Brain microvascular endothelial cell (primary cell): ENCODE measurements at regions not wholly inside any gene's neighbourhood (a gene's known extent, or its start where the extent isn't known, plus 50 kb on each side); places are given as distances from the start of the nearest gene placed in this dataset.
"Not testable (repeated sequence)": the region's sequence is repeated elsewhere in the genome, so short reads cannot be mapped to it uniquely, and the experiment has no call there.

ENCODE experiments used
- DNase-seq: peaks from one replicate; pipeline ENCODE4 v3.0.0-alpha.2; 2020
- H3K27ac ChIP-seq: fragments of 250-450 bp; sonication (Bioruptor Pico); 2 replicates; pipeline ENCODE4 v1.5.1; 2020; ENCODE audit warnings: mild to moderate bottlenecking, moderate library complexity
- H3K27me3 ChIP-seq: fragments of 250-450 bp; sonication (Bioruptor Pico); replicated peaks from 2 replicates; pipeline ENCODE4 v1.5.1; 2020; ENCODE audit warnings: mild to moderate bottlenecking
- H3K36me3 ChIP-seq: fragments of 250-450 bp; sonication (Bioruptor Pico); replicated peaks from 2 replicates; pipeline ENCODE4 v1.5.1; 2020; ENCODE audit warnings: mild to moderate bottlenecking
- H3K4me3 ChIP-seq: 2 replicates; pipeline ENCODE4 v1.5.1; 2011; ENCODE audit warnings: low read depth, mild to moderate bottlenecking, control low read depth, low read length, moderate library complexity
- CTCF ChIP-seq: IDR thresholded peaks from 2 replicates; pipeline ENCODE4 v1.5.1; 2011; ENCODE audit warnings: low read depth, mild to moderate bottlenecking, moderate library complexity, low read length, control low read depth, inconsistent platforms; ENCODE audit errors: missing control alignments
- in situ Hi-C: cut with HindIII; loops from 2 replicates; pipeline ENCODE4 v1.10.0; 2017; ENCODE audit warnings: low sequenced_read_pairs, low pct_ligation_motif_present

GRCh38 chr6:128710315-128710714 is 172.6 kb upstream of the LAMA2 start:
- Histone ChIP-seq H3K36me3 (no peaks in the 10 kb centered on the region), H3K27me3 (no peaks in the 10 kb centered on the region), H3K4me3 (no peak overlapping the region), H3K27ac (no peak overlapping the region)
- TF ChIP-seq CTCF: no peak
- no peak for DNase-seq
- in situ Hi-C loops: no loop called here

DNA sequence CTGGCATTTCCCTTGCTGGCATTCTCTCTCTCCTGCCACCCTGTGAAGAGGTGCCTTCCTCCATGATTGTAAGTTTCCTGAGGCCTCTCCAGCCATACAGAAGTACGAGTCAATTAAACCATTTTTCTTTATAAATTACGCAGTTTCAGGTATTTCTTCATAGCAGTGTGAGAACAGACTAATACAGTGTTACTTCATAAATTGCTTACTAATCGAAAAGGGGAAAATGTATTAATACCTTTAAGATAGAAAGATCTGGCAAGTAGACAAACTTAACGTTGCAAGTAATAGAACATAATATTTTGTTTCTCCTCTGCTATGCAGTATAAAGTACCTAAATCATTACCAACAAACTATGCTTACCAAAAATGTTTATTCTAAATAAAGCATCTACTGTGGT is 178.3 kb upstream of the LAMA2 start:
- DNase-seq: no peak
- H3K4me3 ChIP-seq: no peak overlapping the region
- in situ Hi-C loops: no loop called here
- no peaks in the 10 kb centered on the region for H3K27me3 ChIP-seq
- no peaks in the 10 kb centered on the region for H3K36me3 ChIP-seq
- H3K27ac ChIP-seq: no peak overlapping the region
- TF ChIP-seq CTCF: no peak

- in situ Hi-C loops, H3K27ac ChIP-seq, H3K36me3 ChIP-seq, DNase-seq, H3K27me3 ChIP-seq, H3K4me3 ChIP-seq: not testable (repeated sequence)
These were observed 179.1 kb upstream of the LAMA2 start for GRCh38 chr6:128703794-128704193.

GRCh38 chr6:128696691-128697689 is 176.6 kb upstream of the PTPRK start:
- peak; percentile 74 for DNase-seq
- no peak overlapping the region for H3K27ac ChIP-seq
- no peaks in the 10 kb centered on the region for H3K27me3 ChIP-seq
- no peaks in the 10 kb centered on the region for H3K36me3 ChIP-seq
- no peak overlapping the region for H3K4me3 ChIP-seq
- TF ChIP-seq CTCF: no peak
- in situ Hi-C loops: no loop called here

GRCh38 chr6:128694303-128695009 is 174.1 kb upstream of the PTPRK start:
- no peak for TF ChIP-seq CTCF
- no peak for DNase-seq
- Histone ChIP-seq H3K27me3 (no peaks in the 10 kb centered on the region), H3K4me3 (no peak overlapping the region), H3K27ac (no peak overlapping the region), H3K36me3 (no peaks in the 10 kb centered on the region)
- in situ Hi-C loops: no loop called here

DNA sequence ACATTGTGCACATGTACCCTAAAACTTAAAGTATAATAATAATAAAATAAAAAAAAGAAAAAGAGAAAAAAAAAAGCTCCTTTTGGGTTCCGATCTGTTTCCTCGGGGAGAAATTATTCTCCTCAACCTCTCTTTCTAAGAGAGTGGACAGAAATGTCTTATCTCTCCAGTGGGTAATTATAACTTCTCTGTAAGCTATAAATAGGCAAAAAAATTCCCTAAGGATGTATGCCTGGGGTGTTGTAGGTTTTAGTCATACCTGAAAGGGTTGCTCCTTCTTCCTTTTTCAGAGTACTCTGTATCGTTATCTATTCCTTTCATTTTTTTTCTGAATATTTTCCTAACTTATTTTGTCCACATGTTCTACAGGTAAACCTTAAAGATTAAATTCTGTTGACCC is 169.7 kb upstream of the PTPRK start:
- no peak for TF ChIP-seq CTCF
- no peaks in the 10 kb centered on the region for H3K27me3 ChIP-seq

More for the DNA sequence above, 169.7 kb upstream of the PTPRK start:
- Histone ChIP-seq H3K4me3 (no peak overlapping the region), H3K36me3 (no peaks in the 10 kb centered on the region), H3K27ac (no peak overlapping the region)
- no peak for DNase-seq
- in situ Hi-C loops: no loop called here
